Ovary (tissue), 7 donors: ENCODE measurements at regions not wholly inside any gene's neighbourhood (a gene's known extent, or its start where the extent isn't known, plus 50 kb on each side); places are given as distances from the start of the nearest gene placed in this dataset.

Experiments
- DNase-seq, 5 donors: peaks; one replicate each; pipeline ENCODE4 v3.0.0-alpha.2; 2019 to 2020
- H3K27ac ChIP-seq, 2 donors: fragments of 200-600 bp; one replicate each; pipeline versions ENCODE4 v1.5.1 to v1.8.0; 2019 to 2022
- H3K27me3 ChIP-seq: fragments of 200-600 bp; one replicate; pipeline ENCODE4 v1.8.0; 2022
- H3K36me3 ChIP-seq: fragments of 200-600 bp; sonication (generic); one replicate; pipeline ENCODE4 v1.5.1; 2019
- H3K4me1 ChIP-seq: one replicate; pipeline ENCODE4 v1.8.1; 2013; ENCODE audit warnings: mild to moderate bottlenecking, moderate library complexity; ENCODE audit not compliant: insufficient read depth
- H3K4me3 ChIP-seq: fragments of 200-600 bp; sonication (generic); one replicate; pipeline ENCODE4 v1.5.1; 2017
- H3K9me3 ChIP-seq, 2 donors: fragments of 200-600 bp in 1 of 2; sonication (generic) in 1 of 2; one replicate each; pipeline versions ENCODE4 v1.5.1 to v1.8.1; 2013 to 2019; ENCODE audit warnings: mild to moderate bottlenecking in 1 of 2, moderate library complexity in 1 of 2
- CTCF ChIP-seq, 3 donors: fragments of 450-650 bp in 2 of 3; fragments of 200-600 bp in 1 of 3; IDR thresholded peaks; one replicate each; pipeline versions ENCODE4 v1.5.1 to v1.8.0; 2016 to 2022; ENCODE audit warnings: antibody characterized with exemption in 3 of 3, mild to moderate bottlenecking in 1 of 3
- EP300 ChIP-seq: sonication (generic); formaldehyde crosslinking; IDR thresholded peaks from one replicate; pipeline ENCODE4 v1.6.1; 2017; ENCODE audit warnings: antibody characterized with exemption
- POLR2A ChIP-seq: fragments of 450-650 bp; IDR thresholded peaks from one replicate; pipeline ENCODE4 v1.6.1; 2017; ENCODE audit warnings: antibody characterized with exemption, mild to moderate bottlenecking, moderate library complexity
- WGBS, 3 donors: extraction: QIAGEN DNeasy Blood & Tissue Kit in 1 of 3; methylation state at CpG; one replicate each; pipeline versions ENCODE4 v1.1.5 to v1.1.7; 2013 to 2017; 5-methylcytosine and 5-hydroxymethylcytosine counted together
- intact Hi-C, 4 donors: fragments of 100-400 bp; cut with DNase I; formaldehyde crosslinking; loops; one replicate each; pipeline versions ENCODE4 v1.11.0 to v1.15.1; 2022 to 2023
- donor health status: DM: no; HTN: no; CAD: no; lungs with moderate emphysema.
- donor health status: DM: no; HTN: no; CAD: no.
- donor health status: Bipolar disorder and iron deficiency.
- donor health status: DM: no; HTN: no; CAD: no.
- donor health status: DM: yes; HTN: yes; CAD: no.

DNA sequence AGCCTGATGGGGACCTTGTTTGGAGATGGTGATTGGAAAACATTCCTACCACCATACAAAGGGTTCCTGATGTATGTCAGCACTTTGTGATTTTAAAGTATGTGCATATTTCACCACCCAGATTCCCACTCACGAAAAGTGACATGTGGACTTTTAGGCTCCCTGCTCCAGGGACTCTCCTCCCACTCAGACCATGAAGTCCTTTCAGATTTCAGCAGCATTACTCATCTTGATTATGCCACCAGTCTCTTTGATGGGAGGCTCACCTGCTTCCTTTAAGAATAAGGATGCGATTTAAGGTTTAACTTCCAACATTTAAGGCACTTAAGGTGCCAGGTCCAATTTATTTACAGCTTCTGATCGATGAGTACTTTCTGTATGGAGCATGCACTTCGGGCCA, 204.4 kb downstream of the PPARGC1A start:
- H3K27me3 ChIP-seq = no peaks in the 10 kb centered on the region
- no peak for DNase-seq
- 81 to 83% (median 81%) methylated on average over 4 of the region's 4 CpGs for WGBS, 3 donors
- H3K27ac ChIP-seq = no peak overlapping the region
- no peaks in the 10 kb centered on the region for H3K9me3 ChIP-seq
- TF ChIP-seq CTCF (IDR thresholded peaks at IDR 0.05) = no peak
- no peak for TF ChIP-seq EP300
- no peak for TF ChIP-seq POLR2A
- H3K4me3 ChIP-seq = no peak overlapping the region
- intact Hi-C loops = no loop called here
- H3K36me3 ChIP-seq = no peaks in the 10 kb centered on the region
- H3K4me1 ChIP-seq = no peaks in the 10 kb centered on the region

- H3K27me3 ChIP-seq = no peaks in the 10 kb centered on the region
- H3K4me3 ChIP-seq = no peak overlapping the region
- no peaks in the 10 kb centered on the region for H3K4me1 ChIP-seq
- no peaks in the 10 kb centered on the region for H3K9me3 ChIP-seq
- 72 to 73% (median 73%) methylated on average over 2 of the region's 2 CpGs for WGBS, 3 donors
- intact Hi-C loops = no loop called here
- TF ChIP-seq EP300 (no peak), POLR2A (no peak), CTCF (IDR thresholded peaks at IDR 0.05) (no peak)
- DNase-seq = no peak
- no peaks in the 10 kb centered on the region for H3K36me3 ChIP-seq
- H3K27ac ChIP-seq = no peak overlapping the region
Measured at GRCh38 chr4:23680671-23681518, 209.0 kb downstream of the PPARGC1A start.

DNA sequence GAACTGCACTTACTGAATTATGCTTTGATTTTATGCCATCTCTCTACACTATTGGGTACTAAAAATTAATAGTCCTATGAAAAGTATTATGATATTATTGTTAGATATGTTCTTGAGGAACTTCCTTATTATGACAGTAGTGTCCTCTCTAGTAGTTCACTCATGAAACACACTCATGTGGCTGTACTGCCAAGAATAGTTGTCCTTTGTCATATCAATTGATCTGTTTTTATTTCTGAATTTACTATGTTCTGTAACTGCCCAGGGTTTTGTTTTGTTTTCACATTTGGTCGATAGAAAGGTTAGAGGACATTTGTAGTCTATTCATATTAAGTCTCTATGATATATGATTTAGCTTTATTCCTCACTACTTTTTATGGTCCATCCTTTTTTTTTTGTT, 215.2 kb downstream of the PPARGC1A start:
- H3K36me3 ChIP-seq = no peaks in the 10 kb centered on the region
- no peaks in the 10 kb centered on the region for H3K9me3 ChIP-seq
- TF ChIP-seq CTCF (IDR thresholded peaks at IDR 0.05) (no peak), EP300 (no peak), POLR2A (no peak)
- no peak for DNase-seq
- H3K27ac ChIP-seq = no peak overlapping the region
- H3K4me1 ChIP-seq = no peaks in the 10 kb centered on the region
- intact Hi-C loops = no loop called here
- 40 to 68% (median 41%) methylated on average over 1 of the region's 1 CpG for WGBS, 3 donors
- no peak overlapping the region for H3K4me3 ChIP-seq
- no peaks in the 10 kb centered on the region for H3K27me3 ChIP-seq

DNA sequence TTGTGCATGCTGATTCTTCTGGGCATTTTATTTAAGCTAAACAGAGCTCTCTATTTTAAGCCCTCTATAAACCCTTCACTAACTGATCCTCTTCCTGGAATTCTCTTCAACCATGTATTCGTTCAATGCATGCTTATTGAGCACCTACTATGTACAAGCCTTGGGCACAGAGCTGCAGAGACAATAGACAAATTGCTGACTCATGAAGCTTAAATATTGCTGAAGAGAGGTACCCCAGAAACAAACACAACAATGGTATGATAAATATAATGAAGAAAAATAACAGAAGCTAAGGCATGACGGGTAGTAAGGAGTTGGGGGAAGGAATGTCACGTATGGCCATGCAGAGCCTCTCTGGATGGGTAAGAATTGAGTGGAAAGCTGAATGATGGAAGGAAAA, 222.2 kb downstream of the PPARGC1A start:
- 77 to 86% (median 80%) methylated on average over 3 of the region's 3 CpGs for WGBS, 3 donors
- no peaks in the 10 kb centered on the region for H3K4me1 ChIP-seq
- H3K9me3 ChIP-seq = no peaks in the 10 kb centered on the region
- TF ChIP-seq EP300 (no peak), CTCF (IDR thresholded peaks at IDR 0.05) (no peak), POLR2A (no peak)
- no peak overlapping the region for H3K4me3 ChIP-seq
- no peak overlapping the region for H3K27ac ChIP-seq
- H3K36me3 ChIP-seq = no peaks in the 10 kb centered on the region
- peaks cover 2% of the 10 kb centered on the region for H3K27me3 ChIP-seq
- intact Hi-C loops = no loop called here
- DNase-seq = no peak
